HPDE6-E6E7 (cell line): ENCODE measurements at regions not wholly inside any gene's neighbourhood (a gene's known extent, or its start where the extent isn't known, plus 50 kb on each side); places are given as distances from the start of the nearest gene placed in this dataset.
"Not testable (repeated sequence)": the region's sequence is repeated elsewhere in the genome, so short reads cannot be mapped to it uniquely, and the experiment has no call there.

Experiments used
- DNase-seq: peaks from one replicate; pipeline ENCODE4 v3.0.0; 2011; ENCODE audit warnings: missing footprints; ENCODE audit errors: extremely low spot score

DNA sequence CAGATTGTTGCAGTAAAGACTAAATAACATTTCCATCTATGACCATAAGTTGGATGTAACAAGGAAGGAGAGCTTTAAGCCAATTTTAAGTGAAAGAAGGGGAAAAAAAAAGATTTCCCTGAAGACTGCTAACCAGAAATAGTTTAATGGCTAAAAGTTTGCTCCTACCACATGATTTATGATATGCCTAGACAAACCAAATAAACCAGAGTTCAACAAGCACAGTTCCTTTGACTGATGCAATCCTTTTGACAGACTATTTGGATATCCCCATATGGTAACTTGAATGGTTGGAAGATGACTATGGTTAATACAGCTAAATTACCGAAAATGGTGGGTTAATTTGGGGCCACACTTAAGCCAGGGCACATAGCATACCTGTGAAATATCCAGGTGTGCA is 338.5 kb downstream of the CETN3 start:
- DNase-seq = no peak

GRCh38 chr5:90066920-90067319 is 342.6 kb downstream of the CETN3 start:
- DNase-seq = no peak

GRCh38 chr5:90056911-90057705 is 352.4 kb downstream of the CETN3 start:
- DNase-seq = no peak

DNA sequence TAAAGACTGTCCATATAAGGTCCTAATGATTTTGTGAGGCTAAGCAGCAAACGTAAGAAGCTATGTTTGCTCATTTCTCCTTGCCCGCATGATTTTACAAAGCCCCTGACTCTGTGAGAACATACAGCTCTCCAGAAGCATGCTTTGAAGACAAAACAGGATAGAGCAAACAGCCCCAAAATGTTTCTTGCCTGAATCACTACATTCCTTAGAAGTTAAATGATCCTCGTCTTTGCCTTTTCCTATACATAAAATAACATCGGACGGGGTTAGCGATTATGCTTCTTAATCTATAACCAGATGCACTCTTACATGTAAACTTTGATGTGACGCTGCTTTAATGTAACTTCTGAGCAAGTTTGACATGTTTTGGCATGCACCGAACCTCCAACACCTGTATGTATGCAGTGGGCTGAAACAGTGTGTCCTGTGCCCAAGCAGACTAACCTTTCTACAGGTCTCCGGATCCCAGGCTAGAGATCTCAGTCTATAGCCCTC is 353.7 kb downstream of the CETN3 start:
- peak; percentile 16 for DNase-seq

- DNase-seq = no peak
These were observed 354.9 kb downstream of the CETN3 start for GRCh38 chr5:90054612-90055011.

DNA sequence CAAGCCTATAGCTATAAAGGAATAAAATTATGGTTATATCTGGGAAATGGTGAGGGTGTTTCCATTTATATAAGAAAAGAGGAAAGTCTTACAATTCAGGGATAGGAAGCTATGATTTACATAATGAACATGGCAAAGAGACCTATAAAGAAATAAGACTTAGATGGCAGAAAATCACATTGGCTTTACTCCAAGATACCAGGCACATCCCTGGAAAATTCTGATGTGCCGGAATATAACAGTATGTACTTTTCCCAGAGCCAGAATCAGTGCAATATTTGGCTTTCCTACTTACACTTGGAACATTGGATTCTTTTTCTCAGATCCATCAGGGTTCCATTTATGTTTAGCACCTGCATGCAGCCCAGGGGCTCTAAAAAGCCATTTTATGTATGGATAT is 357.8 kb downstream of the CETN3 start:
- no peak for DNase-seq

GRCh38 chr5:90050103-90050502 is 359.5 kb downstream of the CETN3 start:
- no peak for DNase-seq

DNA sequence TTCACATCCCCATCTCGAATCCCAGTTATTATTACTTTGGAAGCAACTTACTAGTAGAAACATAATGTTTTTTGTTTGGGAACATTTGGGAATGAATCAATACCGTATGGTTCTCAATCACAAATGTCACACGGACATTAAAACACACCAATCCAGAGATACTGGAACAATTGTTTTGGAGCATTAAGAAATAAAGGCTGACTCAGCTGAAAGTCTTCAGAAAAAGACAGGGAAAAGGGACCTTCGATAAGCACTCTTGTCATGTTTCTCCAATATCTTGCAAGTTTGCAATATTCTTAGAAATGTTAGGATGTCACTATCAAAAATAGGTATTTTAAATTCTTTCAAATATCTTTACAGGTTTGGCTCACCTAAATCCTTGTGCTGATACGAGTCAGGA is 362.4 kb downstream of the CETN3 start:
- DNase-seq = no peak

GRCh38 chr5:90040082-90040481 is 369.5 kb downstream of the CETN3 start:
- DNase-seq = not testable (repeated sequence)

DNA sequence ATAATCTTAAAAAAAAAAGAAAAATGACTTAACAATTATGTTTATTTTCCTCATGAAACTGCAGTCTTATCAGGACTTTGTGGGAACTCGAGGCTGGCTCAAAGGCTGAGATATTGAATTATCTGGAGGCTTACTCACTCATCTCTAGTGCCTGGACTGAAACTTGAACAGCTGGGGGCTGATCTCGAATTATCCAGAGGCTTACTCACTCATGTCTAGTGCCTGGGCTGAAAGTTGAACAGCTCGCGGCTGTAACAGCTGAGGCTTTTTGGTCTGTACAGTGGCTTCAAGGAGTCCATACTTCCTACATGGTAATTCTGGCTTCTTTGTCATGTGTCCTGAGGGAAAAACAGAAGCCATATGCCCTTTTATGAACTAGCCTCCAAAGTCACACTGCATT is 371.9 kb downstream of the CETN3 start:
- no peak for DNase-seq

DNA sequence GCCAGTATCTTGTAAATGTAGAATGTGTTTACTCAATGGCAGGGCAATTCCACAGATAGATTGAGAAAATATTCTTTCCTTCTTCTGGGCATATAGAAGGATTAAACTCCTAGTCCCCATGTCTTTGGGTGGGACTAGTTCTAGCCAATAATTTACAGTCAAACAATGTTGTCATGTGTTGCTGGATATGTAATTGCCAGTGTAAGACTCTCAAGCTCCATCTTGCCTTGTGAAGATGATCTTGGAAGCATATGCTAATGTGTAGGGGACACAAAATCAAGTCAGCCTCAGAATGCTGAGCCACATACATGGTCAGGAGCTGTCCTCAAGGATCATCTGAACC is 386.9 kb downstream of the CETN3 start:
- no peak for DNase-seq

GRCh38 chr5:90022002-90022710 is 387.4 kb downstream of the CETN3 start:
- no peak for DNase-seq

- peak; percentile 58 for DNase-seq
These were observed 388.7 kb downstream of the CETN3 start for GRCh38 chr5:90020575-90021538.

DNA sequence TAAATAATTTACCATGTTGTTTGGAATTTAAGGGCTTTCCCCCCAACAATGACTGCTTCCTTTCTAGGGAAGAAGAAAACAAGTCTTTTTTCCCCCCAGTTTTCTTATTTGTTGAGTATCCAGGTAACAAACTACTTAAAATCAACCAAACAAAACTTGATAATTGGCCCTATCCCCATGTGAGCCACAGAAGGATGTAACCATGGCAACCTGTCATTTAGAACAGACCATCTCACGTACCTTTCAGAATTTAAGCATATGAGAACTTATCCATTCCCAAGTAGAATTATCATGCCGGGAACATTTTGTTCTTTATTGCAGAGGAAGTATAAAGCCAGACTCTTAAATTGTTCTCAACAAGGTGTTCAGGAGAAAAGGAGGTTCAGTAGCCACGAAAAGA is 392.3 kb downstream of the CETN3 start:
- no peak for DNase-seq

DNA sequence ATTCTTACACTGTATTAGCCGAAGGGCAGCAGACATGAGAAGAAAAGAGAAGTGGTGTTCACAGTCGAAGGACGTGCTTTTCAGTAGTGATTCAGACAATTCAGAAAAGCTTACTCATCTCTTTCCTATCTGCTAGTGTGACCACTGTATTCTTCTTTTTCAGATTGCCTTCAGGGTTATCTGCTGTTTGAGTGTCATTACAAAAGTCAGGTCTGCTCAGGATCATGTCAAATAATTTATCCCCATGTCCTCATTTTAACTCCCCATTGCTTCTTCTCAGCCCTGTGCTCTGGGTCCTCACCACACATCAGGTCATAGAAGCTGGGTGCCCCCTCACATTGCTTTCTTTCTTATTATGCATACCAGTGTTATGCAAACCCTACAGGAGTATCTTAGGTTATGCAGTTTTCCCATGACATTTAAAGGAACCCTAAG is 394.0 kb downstream of the CETN3 start:
- peak; percentile 19 for DNase-seq

DNA sequence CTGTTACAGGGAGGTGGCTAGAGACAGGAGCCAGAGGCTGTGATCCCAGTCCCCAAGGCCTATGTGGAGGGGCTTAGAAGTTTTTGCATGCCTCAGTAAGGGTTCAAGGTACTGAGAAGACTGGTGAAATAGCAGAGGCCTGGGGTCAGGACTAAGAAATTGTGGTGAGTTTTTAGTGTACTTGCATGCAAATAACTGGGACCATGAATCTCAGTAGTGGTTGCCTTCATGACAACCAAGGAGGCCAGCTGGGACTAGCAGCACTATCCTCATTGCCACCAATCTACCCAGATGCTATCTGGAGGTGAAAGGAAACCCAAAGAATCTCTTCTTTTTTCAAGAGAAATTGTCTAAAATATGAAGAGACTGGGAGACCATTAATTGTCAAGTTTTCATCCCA is 395.1 kb downstream of the CETN3 start:
- no peak for DNase-seq

DNA sequence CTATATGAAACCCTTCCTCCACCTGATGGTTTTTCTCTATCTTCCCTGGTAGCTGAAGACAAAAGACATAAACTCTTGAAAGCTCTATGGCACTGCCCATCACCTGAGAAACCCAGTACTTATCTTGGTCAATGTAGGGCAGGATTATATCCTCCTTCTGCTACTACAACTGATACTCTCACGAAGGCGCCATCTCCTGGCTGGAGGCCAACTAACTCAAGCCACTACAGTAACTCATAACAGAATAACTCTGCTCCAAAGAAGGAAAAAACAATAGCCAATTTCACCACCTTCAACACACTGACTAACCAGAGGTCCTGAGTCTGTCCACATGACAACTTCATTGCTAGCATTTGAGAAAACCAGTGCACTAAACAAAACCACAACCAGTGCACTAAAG is 409.2 kb downstream of the CETN3 start:
- no peak for DNase-seq

GRCh38 chr5:89998519-89999305 is 410.8 kb downstream of the CETN3 start:
- no peak for DNase-seq

DNA sequence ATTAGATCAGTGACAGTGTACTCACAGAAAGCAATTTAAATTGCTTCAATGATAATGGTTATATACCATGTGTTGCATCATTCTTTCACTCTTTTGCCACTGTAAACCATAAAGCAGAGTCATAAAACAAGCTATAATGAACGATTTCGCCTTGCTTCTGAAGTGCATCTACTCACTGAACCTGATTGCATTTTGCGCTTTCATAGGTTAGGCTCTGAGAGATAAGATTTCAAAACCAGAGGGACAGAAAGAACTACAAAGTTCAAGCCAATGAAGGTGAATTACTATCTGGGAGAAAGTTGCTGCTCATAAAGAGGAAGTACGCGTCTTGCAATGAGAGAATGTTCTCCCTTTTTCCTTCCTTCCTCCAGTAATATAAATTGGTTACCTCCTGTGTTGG is 412.7 kb downstream of the CETN3 start:
- DNase-seq = no peak

DNA sequence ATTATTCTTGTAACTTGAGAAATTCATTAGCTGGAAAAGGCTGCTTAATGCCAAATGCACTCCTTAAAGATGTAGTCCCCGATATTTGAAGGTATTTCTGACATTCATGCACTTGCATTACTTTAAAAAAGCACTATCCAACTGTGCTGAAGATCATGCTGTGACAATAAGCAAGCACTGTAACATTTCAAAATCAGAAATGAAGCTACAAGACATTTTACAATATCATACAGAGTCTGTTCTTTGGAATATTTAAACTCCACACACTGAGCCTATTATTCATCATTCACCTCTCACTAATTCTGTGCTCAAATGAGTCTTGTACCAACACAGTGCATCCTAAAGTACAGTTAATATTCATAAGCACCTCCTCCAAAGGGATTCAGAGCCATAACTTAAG is 413.2 kb downstream of the CETN3 start:
- DNase-seq = no peak

GRCh38 chr5:89994266-89994665 is 415.3 kb downstream of the CETN3 start:
- DNase-seq = no peak
